NCI-H526 (cell line): ENCODE measurements at regions not wholly inside any gene's neighbourhood (a gene's known extent, or its start where the extent isn't known, plus 50 kb on each side); places are given as distances from the start of the nearest gene placed in this dataset.
A peak's percentile ranks its signal among the peaks of the same experiment; 100 is the strongest.
"Not testable (repeated sequence)": the region's sequence is repeated elsewhere in the genome, so short reads cannot be mapped to it uniquely, and the experiment has no call there.

Experiments
- DNase-seq, 2 experiments: peaks; one replicate each; lab custom pipeline; 2025; lab: John Stamatoyannopoulos, UW

DNA sequence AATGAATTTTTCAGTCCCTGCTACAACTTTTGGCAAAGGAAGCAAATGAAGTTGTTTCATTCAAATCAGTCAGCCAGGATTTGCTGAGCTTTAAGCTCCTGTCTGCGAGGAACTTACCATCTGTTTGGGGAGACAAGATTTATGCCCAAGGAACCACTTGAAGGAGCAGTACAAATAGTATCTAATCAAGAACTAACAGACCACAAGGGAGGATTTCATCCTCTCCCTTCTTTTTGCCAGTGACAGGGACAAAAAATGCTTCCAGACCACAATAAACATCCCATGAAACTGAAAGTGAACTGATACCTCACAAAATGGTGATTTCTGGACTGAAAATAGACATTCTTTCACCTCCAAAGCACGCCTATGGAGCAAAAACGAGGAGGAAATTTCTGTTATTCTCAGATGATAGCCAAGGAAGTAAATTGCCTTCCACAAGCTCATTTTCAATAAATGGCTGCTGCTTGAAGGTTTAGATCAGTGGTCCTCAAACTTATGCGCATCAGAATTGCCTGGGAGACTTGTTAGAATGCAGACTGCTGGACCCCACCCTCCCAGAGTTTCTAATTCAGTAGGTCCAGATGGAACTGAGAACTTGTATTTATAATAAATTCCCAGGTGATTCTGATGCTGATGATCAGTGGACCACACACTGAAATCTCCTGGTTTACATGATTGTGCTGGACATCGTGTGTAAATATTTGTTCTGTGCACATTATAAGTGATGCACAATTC is 202.4 kb upstream of the GADL1 start:
- no peak for DNase-seq

DNA sequence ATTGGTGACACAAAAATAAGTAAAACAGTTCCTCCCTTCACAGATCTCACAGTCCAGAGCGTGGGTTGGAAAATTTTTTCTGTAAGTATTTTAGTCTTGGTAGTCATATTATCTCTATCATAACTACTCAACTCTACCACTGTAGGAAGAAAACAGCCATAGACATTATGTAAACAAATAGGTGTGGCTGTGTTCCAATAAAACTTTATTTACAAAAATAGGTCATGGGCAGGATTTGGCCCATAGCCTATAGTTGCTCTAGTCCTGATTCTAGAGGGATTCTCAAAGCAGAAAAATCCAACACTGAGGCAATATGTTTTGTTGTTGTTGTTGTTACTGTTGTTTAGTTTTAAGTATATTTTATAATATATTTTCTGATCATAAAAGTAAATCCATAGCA is 206.1 kb upstream of the GADL1 start:
- DNase-seq: no peak

DNA sequence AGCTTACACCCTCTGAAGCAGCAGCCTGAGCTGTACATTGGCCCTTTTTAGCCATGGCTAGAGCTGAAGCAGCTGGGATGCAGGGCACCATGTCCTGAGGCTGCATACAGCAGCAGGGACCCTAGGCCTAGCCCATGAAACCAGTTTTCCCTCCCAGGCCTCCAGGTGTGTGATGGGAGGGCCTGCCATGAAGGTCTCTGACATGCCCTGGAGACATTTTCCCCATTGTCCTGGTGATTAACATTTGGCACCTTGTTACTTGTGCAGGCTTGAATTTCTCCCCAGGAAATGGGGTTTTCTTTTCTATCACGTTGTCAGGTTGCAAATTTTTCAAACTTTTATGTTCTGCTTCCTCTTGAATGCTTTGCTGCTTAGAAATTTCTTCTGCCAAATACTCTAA is 206.8 kb upstream of the GADL1 start:
- DNase-seq: not testable (repeated sequence)

DNA sequence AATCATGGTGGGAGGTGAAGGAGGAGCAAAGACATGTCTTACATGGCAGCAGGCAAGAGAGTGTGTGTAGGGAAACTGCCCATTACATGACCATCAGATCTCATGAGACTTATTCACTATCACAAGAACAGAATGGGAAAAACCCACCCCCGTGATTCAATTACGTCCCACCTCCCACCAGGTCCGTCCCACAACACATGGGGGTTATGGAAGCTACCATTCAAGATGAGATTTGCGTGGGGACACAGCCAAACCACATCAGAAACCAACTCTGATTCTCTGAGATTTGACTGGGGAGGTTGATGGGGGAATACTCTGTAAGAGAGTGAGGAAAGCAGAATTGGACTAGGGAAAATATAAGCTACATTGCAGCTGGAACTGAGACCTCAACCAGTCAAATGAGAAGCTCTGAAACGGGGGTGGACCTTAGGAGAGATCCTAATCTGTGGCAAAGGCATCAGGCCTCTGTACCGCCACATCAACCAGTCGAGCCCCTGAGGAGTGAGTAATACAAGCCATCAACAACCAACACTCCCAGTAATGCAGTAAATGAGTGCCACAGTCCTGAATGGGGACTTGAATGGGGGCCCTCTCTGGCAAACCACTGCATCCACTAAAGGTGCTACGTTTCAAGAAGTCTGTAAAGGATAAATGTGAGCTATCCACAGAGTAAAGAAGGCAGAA is 207.9 kb upstream of the GADL1 start:
- no peak for DNase-seq

DNA sequence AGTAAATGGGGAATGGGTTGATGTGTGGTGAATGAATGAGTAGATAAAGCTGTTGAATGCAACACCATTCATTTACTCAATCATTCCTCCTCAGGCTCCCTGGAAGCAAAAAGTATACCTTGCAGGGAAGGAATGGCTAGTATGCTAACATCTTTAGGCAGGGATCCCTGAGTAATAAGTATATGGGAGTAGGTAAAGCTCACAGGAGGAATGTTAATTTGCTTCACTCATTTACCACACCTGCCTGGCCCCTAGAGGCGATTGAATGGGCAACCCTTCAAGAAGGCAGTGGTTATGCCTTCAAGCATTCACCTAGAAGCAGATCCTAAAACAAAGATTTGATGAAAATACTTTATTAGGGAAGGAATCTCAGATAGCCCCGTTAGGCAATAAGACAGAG is 208.7 kb upstream of the GADL1 start:
- no peak for DNase-seq

DNA sequence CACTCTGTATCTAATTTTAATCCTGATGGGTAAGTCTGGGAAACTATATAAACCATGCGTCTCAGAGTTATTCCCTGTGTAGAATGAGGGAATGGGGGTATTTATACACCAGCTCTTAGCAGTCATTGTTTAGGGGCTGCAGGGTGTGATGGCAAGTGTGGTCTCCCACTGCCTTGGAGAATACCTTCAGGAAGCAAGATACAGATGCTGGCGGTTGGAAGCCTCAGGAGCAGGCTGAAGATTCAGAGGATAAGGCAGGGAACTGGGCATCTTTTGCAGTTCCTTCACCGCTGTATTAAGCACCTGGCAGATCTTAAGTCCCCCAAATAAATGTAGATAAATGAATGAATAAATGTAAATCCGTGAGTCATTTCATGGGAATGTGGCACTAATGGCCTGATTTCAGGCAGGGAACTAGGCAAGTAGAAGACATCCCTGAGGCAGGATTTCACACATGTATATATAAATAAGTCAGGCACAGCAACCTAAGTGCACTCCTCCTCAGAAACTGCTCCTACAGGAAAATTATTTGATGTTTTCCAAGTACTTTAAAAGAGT is 209.2 kb upstream of the GADL1 start:
- DNase-seq: no peak

DNA sequence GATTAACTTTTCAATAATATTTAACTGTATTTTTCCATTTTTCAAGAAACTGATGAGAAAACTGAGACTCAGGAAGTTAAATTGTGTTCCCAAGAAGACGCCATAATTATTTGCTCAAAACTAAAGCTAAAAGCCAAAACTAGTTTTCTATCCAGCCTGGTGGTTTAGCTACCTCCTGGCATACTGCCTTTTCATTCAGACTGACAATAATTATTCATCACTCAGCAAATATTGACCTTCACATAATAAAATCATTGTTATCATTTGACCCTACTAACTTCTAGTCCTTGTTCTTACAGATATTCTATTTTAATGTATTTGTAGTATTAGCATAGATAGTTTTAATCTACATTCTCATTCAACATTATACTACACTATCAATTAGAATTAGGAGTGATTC is 210.6 kb upstream of the GADL1 start:
- peak; percentile 20 to 21 for DNase-seq

DNA sequence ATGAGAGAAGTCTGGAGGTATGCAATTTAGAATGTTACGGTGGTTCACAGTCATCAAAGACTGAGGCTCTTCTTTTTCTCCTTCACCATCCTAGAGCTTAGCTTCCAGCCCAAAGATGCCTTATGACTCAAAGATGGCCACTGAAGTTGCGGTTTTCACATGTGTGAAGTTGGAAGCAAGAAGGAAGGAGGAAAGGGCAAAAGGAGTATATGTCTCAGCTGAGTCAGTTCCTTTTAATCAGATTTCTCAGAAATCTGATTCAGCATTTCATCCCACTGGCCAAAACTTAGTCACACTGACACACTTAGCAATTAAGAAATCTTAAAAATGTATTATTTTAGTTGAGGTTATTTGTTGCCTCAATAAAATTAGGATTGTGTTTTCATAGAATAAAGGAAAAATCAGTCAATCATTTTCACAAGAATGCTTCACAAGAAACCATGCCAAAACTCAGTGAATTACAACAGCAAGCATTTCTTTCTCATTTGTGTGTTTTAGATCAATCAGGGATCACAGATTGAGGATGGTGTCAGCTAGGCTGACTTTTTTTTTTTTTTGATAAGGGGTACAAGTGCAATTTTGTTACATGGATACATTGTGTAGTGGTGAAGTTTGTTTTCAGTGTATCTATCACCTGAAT is 211.1 kb upstream of the GADL1 start:
- DNase-seq: no peak

DNA sequence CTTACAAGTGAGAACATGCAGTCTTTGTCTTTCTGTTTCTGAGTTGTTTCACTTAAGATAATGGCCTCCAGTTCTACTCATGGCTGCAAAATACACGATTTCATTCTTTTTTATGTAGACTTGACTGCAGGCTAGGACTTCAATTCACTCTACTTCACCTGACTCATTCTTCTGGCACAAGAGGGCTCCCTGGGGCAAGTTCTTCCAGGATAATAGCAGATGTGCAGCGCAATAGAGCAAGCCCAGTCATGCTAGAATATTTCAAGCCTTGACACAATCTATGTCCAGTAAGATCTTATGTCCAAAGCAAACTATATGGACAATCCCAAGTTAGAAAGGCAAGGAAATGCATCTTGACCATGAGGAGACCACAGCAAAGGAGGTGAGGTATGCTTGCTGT is 211.7 kb upstream of the GADL1 start:
- DNase-seq: no peak

DNA sequence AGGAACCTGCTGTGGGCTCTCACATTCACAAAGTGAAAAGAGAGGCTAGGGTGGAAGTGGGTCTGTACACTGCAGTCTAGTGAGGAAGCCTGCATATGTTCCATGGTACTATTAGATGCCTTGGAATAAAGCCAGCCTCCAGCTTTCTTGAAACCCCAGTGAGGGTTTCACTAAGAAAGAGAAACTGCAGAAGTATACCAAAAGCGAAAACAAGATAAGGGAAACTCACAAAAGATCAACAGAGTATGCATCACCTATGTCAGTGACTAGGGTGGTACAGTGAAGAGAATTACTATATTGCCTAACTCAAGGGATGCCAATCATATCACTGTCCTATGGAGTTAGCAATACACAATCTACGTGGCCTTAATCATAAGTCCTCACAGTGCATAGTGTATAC is 212.5 kb upstream of the GADL1 start:
- DNase-seq: no peak

DNA sequence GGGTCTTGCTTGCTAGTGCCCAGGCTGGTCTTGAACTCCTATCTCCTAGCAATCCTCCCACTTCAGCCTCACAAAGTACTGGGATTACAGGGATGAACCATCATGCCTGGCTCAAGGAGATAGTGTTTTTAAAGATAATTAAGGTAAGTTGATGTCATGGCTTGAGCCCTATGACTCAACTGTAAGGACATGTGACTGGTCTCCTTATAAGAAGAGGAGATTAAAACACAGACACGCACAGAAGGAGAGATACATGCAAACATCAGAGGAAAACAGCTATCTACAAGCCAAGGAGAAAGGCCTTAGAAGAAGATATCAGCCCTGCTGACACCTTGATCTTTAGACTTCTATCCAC is 220.4 kb upstream of the GADL1 start:
- no peak for DNase-seq

DNA sequence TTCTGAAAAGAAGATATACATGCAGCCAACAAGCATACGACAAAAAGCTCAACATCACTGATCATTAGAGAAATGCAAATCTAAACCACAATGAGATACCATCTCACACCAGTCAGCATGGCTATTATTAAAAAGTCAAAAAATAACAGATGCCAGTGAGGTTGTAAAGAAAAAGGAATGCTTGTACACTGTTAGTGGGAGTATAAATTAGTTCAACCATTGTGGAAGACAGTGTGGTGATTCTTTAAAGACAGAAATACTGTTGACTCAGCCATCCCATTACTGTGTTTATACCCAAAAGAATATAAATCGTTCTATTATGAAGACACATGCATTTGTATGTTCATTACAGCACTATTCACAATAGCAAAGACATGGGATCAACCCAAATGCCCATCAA is 221.1 kb upstream of the GADL1 start:
- DNase-seq: not testable (repeated sequence)

DNA sequence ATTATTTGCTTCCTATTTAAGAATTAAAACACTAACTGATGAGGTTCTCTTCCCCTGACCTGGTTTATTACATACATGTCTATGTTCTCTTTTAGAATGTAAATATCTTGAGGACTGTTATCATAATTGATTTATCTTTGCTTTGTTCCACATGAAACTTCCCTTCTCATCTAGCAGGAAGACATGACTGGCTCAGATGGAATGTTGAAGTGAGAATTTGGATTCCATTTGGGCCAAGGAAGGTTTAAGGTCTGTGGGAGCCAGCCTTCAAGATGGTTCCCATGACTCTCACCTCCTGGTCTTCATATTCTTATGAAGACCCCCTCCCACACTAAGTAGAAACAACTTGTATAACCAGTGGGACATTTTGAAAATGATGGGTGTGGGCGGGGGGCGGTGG is 222.2 kb upstream of the GADL1 start:
- DNase-seq: no peak

DNA sequence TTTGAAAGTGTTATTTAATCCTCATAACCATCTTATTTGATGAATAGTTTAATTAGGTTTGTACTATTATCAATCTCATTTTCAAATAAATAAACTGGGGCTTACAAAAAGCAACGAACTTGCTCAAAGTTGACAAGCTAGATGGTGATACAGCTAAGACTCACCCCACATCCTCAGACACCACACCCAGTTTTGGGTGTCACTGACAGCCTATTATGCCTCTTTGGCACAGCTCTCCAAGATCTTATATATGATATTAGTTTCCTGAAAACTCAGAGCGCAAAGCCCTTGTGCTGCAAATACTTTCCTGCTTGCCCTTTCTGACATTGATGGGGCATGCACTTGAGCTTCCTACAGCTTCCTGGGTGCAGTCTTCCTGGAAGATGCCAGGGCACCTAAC is 223.4 kb upstream of the GADL1 start:
- no peak for DNase-seq

DNA sequence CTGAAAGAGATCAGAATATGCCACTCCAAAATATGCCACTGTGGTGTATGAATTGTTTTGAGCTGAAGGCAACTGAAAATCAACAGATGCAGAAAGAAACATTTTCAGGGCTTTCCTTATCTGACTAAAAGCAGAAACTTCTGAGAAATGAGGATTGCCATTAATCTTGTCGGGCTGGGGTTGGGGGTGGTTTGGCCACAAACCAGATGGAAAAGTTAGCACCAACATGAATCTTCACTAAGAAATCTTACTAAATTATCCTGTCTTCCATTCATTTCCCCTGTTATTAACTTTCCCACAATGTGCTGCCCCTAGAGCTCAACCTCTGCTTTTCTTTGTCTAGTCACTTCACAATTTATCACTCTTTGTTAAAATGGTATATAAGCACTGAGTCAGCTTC is 229.9 kb upstream of the GADL1 start:
- no peak for DNase-seq

DNA sequence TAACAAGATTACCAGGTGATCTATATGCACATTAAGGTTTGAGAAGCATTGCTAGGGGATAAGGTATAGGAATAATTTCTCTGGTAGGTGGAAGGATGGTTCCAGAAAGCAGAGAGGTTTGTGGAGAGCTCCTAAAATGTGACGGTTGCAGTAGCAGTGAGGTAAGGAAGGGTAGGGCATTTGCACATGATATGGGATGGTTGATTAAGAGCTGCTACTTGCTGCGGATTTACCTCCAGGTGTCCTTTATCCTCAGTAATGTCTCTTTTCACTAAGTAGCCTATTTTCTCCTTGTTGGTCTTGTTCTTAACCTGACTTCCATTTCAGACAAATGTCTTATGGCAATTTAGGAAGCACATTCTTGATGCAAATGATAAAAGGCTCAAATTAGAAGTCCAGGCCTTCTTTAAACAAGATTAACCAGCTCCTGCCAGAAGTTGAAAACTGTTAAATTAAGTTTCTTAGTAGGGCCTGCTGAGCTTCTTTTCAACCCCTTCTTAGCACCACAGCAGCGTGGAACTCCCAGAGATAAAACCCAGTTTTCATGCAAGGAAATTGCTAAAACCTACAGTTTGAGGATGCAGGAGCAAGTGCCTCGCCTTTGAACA is 231.1 kb upstream of the GADL1 start:
- DNase-seq: no peak

DNA sequence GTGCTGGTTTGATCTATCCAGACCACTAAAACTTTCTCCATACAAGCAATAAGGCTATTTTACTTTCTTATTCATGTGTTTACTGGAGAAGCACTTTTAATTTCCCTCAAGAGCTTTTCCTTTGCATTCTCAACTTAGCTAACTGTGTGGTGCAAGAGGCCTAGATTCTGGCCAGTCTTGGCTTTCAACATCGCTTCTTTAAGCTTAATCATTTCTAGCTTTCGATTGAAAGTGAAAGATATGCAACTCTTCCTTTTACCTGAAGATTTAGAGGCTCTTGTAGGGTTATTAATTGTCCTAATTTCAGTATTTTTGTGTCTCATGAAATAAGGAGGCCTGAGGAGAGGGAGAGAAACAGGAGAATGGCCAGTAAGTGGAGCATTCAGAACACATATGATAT is 234.8 kb upstream of the GADL1 start:
- DNase-seq: no peak

DNA sequence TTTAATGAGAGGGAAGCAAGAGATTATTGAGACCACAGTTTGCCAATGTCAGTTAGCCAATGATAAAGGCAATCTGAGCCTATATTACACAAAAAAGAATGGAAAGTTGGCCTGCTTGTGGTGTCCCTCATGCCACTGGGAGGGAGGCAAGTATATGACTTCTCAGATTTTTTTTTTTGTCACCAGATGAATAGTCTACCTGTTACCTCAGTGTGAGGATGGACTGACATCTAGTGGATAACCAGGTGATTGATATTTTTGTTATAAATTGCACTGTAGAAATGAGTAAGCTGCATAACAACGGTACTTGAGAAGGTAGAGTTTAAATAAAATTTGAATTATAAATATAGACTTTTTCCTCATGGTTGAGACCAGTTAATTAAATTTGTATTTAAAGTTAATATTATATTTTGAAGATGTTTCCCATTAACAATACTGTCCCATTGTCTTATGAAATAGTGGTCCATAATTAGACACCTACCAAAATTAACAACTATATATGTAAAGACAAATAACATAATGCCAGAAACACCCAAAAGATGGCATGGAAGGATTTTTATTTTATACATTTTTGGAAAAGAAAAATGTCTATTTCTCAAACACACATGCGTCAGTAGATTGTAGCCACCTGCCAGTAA is 237.8 kb upstream of the GADL1 start:
- DNase-seq: peak; percentile 33 to 63

DNA sequence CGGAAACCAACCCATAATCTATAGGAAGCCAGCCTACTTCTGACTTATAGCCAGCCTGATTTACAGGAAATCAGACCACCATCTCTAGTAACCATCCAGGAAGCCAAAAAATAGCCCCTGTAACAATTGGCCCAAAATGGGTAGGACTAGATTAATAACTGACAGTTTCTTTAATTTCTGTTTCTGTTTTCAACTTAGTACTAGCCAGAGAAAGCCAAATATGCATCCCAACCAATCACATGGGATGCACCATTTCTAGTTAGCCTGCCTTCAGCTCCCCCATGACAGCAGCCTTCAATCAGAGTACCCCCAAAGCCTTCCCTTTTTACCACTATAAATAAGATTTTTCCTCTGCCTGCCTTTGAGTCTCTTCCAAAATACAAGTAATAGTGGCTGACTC is 239.1 kb upstream of the GADL1 start:
- no peak for DNase-seq

DNA sequence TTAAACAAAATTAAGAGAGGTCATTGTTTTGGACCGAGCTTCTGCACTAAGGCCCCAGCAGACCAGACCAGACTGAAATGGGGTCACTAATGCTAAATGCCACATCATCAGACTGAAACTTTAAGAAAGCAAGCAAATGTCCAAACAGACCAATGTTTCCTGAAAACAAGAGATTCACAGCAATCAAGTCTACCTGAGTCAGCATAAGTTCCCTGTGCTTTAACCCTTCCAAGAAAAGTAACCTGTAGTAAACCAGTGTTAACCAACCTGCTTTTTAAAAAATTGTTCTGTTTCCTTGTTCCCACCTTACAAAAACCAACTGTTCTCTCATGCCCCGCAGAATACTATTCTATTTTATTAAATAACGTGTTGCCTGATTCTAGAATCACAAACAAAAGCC is 241.1 kb upstream of the GADL1 start:
- DNase-seq: no peak

DNA sequence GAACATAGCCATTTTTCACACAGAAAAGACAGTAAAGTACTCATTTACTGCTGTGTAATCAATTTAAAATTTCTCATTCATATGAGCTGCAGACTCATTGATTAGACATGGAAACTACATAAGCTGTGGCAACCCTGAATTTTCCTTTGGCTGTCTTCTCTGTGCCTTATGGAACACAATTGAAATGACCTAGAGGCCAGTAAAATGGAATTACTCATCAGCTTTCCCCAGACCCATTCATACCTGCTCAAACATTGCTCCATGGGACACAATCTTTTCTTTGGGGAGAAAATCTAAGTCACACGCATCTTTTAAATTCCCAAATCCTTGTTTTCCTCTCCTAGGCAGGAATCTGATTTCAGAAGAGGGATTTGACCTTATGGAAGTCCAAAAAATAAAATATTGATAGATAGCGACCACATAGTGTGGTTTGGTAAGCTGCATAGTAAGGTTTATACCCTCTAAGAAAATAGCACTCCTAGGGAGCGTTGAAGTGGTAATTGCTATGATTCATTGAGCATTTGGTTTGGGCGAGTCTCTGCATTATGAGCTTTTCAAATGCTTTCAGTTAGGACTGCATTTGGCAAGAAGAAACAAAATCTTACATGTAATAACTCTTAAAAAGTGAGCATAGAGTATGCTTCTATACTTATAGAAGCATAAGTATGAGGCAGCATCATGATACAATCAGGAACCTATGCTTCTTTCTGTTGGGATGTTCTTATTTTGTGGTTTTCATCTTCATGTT is 243.4 kb upstream of the GADL1 start:
- no peak for DNase-seq

DNA sequence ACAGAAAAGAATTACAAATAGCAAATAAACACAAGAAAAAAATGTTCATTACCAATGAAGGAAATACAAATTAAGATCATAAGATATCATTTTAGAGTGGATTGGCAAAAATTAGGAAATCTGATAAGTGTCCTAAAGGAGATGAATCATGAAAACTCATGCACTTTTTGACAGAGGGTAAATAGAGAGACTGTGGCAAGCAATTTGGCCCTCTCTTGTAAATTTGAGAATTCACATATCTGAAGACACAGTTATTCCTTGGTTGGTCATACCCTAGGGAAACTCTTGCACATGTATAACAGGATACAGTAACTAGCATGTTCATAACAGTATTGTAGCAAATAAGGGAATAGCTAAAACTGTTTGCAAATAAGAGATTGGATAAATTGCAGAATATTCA is 246.0 kb upstream of the GADL1 start:
- DNase-seq: no peak
